ENCODE measurements at regions not wholly inside any gene's neighbourhood (a gene's known extent, or its start where the extent isn't known, plus 50 kb on each side); places are given as distances from the start of the nearest gene placed in this dataset.

- no peak overlapping the region for H3K27ac ChIP-seq (ENCODE audit: low read length)
- no peaks in the 10 kb centered on the region for H3K9me3 ChIP-seq (ENCODE audit: low read length)
- H3K4me2 ChIP-seq (ENCODE audit: low read depth, low read length, poor library complexity, severe bottlenecking) = no peak overlapping the region
- H3K36me3 ChIP-seq (ENCODE audit: insufficient read depth, low read length) = no peaks in the 10 kb centered on the region
- H4K20me1 ChIP-seq (ENCODE audit: insufficient read depth, low read depth, low read length) = no peaks in the 10 kb centered on the region
- H3K79me2 ChIP-seq (ENCODE audit: low read length) = no peaks in the 10 kb centered on the region
- no peak for DNase-seq
- H3K27me3 ChIP-seq (ENCODE audit: low read length) = no peaks in the 10 kb centered on the region
- H2AFZ ChIP-seq (ENCODE audit: low read length) = no peak overlapping the region
- H3K9ac ChIP-seq (ENCODE audit: low read length) = no peak overlapping the region
- H3K9me2 ChIP-seq (replicated peaks; ENCODE audit: insufficient read depth, low read length) = no peaks in the 10 kb centered on the region
- H3K4me3 ChIP-seq (ENCODE audit: low read length) = no peak overlapping the region
- H3K4me1 ChIP-seq (ENCODE audit: low read length) = no peaks in the 10 kb centered on the region
Measured at GRCh38 chr11:19409307-19409706, 168.6 kb upstream of the E2F8 start.

DNA sequence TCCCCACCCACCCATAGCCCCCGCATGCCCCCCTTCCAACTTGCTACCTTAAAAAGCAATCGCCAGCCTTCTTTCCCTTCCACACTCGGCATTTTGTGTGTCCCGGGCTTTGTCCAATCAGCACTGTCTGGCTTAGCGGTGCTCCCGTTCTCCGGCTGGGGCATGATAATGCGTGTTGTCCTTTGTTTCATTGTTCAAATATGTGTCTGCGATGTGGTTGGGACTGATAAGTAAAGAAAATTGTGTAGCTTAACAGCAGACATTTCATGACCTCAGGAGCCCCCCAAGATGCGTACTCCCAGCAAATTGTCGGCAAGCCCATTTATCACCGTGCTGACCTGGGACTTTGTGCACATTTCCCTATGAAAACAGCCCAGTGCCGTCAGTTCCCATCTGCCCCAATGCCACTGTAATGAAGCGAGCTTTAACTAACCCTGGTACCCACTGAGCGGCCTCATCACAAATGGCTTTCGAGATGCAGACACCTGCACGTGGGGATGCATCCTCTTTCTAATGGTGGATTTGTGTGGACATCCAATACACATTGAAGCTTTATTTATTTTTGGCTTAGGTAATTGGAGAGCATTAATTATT lies 167.0 kb upstream of the E2F8 start:
- Histone ChIP-seq H3K9me3 (ENCODE audit: low read length) (no peaks in the 10 kb centered on the region), H3K27ac (ENCODE audit: low read length) (no peak overlapping the region), H3K9me2 (replicated peaks; ENCODE audit: insufficient read depth, low read length) (no peaks in the 10 kb centered on the region), H3K79me2 (ENCODE audit: low read length) (no peaks in the 10 kb centered on the region), H3K4me1 (ENCODE audit: low read length) (no peaks in the 10 kb centered on the region), H3K4me2 (ENCODE audit: low read depth, low read length, poor library complexity, severe bottlenecking) (no peak overlapping the region), H3K36me3 (ENCODE audit: insufficient read depth, low read length) (no peaks in the 10 kb centered on the region), H3K4me3 (ENCODE audit: low read length) (no peak overlapping the region), H2AFZ (ENCODE audit: low read length) (no peak overlapping the region), H4K20me1 (ENCODE audit: insufficient read depth, low read depth, low read length) (no peaks in the 10 kb centered on the region), H3K27me3 (ENCODE audit: low read length) (no peaks in the 10 kb centered on the region), H3K9ac (ENCODE audit: low read length) (no peak overlapping the region)
- no peak for DNase-seq

GRCh38 chr11:19405966-19406365 lies 165.2 kb upstream of the E2F8 start:
- no peak overlapping the region for H2AFZ ChIP-seq (ENCODE audit: low read length)
- H4K20me1 ChIP-seq (ENCODE audit: insufficient read depth, low read depth, low read length) = no peaks in the 10 kb centered on the region
- DNase-seq = no peak
- no peaks in the 10 kb centered on the region for H3K4me1 ChIP-seq (ENCODE audit: low read length)
- H3K79me2 ChIP-seq (ENCODE audit: low read length) = no peaks in the 10 kb centered on the region
- H3K36me3 ChIP-seq (ENCODE audit: insufficient read depth, low read length) = no peaks in the 10 kb centered on the region
- H3K4me2 ChIP-seq (ENCODE audit: low read depth, low read length, poor library complexity, severe bottlenecking) = no peak overlapping the region
- H3K9me2 ChIP-seq (replicated peaks; ENCODE audit: insufficient read depth, low read length) = no peaks in the 10 kb centered on the region
- H3K9ac ChIP-seq (ENCODE audit: low read length) = no peak overlapping the region
- no peak overlapping the region for H3K27ac ChIP-seq (ENCODE audit: low read length)
- no peaks in the 10 kb centered on the region for H3K9me3 ChIP-seq (ENCODE audit: low read length)
- no peak overlapping the region for H3K4me3 ChIP-seq (ENCODE audit: low read length)
- no peaks in the 10 kb centered on the region for H3K27me3 ChIP-seq (ENCODE audit: low read length)

GRCh38 chr11:19404787-19405186 lies 164.0 kb upstream of the E2F8 start:
- no peaks in the 10 kb centered on the region for H4K20me1 ChIP-seq (ENCODE audit: insufficient read depth, low read depth, low read length)
- no peak for DNase-seq

GRCh38 chr11:19403196-19403895 lies 162.6 kb upstream of the E2F8 start:
- Histone ChIP-seq H3K9me2 (replicated peaks; ENCODE audit: insufficient read depth, low read length) (no peaks in the 10 kb centered on the region), H3K36me3 (ENCODE audit: insufficient read depth, low read length) (no peaks in the 10 kb centered on the region), H4K20me1 (ENCODE audit: insufficient read depth, low read depth, low read length) (no peaks in the 10 kb centered on the region), H3K4me3 (ENCODE audit: low read length) (no peak overlapping the region), H3K4me1 (ENCODE audit: low read length) (no peaks in the 10 kb centered on the region), H2AFZ (ENCODE audit: low read length) (no peak overlapping the region), H3K9ac (ENCODE audit: low read length) (no peak overlapping the region), H3K4me2 (ENCODE audit: low read depth, low read length, poor library complexity, severe bottlenecking) (no peak overlapping the region), H3K9me3 (ENCODE audit: low read length) (no peaks in the 10 kb centered on the region), H3K27me3 (ENCODE audit: low read length) (no peaks in the 10 kb centered on the region), H3K79me2 (ENCODE audit: low read length) (no peaks in the 10 kb centered on the region), H3K27ac (ENCODE audit: low read length) (no peak overlapping the region)
- no peak for DNase-seq

More at GRCh38 chr11:19404787-19405186, 164.0 kb upstream of the E2F8 start:
- Histone ChIP-seq H3K27ac (ENCODE audit: low read length) (no peak overlapping the region), H3K4me1 (ENCODE audit: low read length) (no peaks in the 10 kb centered on the region), H3K4me2 (ENCODE audit: low read depth, low read length, poor library complexity, severe bottlenecking) (no peak overlapping the region), H3K27me3 (ENCODE audit: low read length) (no peaks in the 10 kb centered on the region), H2AFZ (ENCODE audit: low read length) (no peak overlapping the region), H3K79me2 (ENCODE audit: low read length) (no peaks in the 10 kb centered on the region), H3K36me3 (ENCODE audit: insufficient read depth, low read length) (no peaks in the 10 kb centered on the region), H3K4me3 (ENCODE audit: low read length) (no peak overlapping the region), H3K9ac (ENCODE audit: low read length) (no peak overlapping the region), H3K9me3 (ENCODE audit: low read length) (no peaks in the 10 kb centered on the region), H3K9me2 (replicated peaks; ENCODE audit: insufficient read depth, low read length) (no peaks in the 10 kb centered on the region)

- H3K9ac ChIP-seq (ENCODE audit: low read length) = no peak overlapping the region
- no peaks in the 10 kb centered on the region for H3K9me3 ChIP-seq (ENCODE audit: low read length)
- H4K20me1 ChIP-seq (ENCODE audit: insufficient read depth, low read depth, low read length) = no peaks in the 10 kb centered on the region
- no peaks in the 10 kb centered on the region for H3K9me2 ChIP-seq (replicated peaks; ENCODE audit: insufficient read depth, low read length)
- no peak overlapping the region for H2AFZ ChIP-seq (ENCODE audit: low read length)
- no peak overlapping the region for H3K4me3 ChIP-seq (ENCODE audit: low read length)
- no peak for DNase-seq
- no peaks in the 10 kb centered on the region for H3K36me3 ChIP-seq (ENCODE audit: insufficient read depth, low read length)
- H3K27ac ChIP-seq (ENCODE audit: low read length) = no peak overlapping the region
- H3K79me2 ChIP-seq (ENCODE audit: low read length) = no peaks in the 10 kb centered on the region
- H3K4me1 ChIP-seq (ENCODE audit: low read length) = no peaks in the 10 kb centered on the region
- H3K4me2 ChIP-seq (ENCODE audit: low read depth, low read length, poor library complexity, severe bottlenecking) = no peak overlapping the region
- H3K27me3 ChIP-seq (ENCODE audit: low read length) = no peaks in the 10 kb centered on the region
Measured at GRCh38 chr11:19400296-19400695, 159.6 kb upstream of the E2F8 start.

DNA sequence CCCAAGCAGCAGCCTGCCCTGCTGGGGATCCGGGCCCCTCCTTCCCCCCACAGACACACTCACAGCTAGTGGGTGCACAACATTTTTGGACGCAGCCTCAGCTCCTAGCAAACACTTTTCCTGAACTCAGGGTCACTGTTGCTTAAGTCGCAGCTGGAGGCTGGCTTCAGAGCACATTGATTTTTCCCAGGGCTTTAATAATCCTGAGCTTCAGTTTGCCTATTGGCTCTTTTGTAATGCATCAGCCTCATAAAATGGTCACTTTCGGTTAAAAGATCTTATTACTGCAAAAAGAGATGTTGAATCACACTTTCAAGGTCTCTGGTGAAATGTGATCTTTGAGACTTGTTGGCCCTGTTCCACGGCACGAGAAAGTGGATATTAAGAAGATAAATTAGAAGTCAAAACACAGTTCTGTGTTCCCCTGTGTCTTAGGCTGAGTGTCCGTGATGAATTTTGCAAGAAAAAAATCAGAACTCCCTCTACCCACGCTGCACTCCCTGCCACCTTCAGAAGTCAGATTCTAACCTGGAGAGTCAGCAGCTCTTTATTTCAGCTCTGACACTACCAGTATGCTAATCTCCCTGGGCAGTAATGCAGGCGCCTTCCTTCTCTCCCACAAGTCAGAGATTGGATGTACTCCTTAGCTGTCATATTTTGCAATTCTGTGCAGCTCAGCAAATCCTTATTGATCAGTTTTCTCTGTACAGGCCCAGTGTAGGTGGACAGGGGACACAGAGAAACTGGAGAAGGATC lies 158.2 kb upstream of the E2F8 start:
- no peak overlapping the region for H3K4me2 ChIP-seq (ENCODE audit: low read depth, low read length, poor library complexity, severe bottlenecking)

GRCh38 chr11:19398273-19398672 lies 157.5 kb upstream of the E2F8 start:
- no peak for DNase-seq
- H3K36me3 ChIP-seq (ENCODE audit: insufficient read depth, low read length) = no peaks in the 10 kb centered on the region
- no peaks in the 10 kb centered on the region for H4K20me1 ChIP-seq (ENCODE audit: insufficient read depth, low read depth, low read length)
- no peak overlapping the region for H3K9ac ChIP-seq (ENCODE audit: low read length)
- no peaks in the 10 kb centered on the region for H3K9me3 ChIP-seq (ENCODE audit: low read length)
- H3K4me2 ChIP-seq (ENCODE audit: low read depth, low read length, poor library complexity, severe bottlenecking) = no peak overlapping the region
- H2AFZ ChIP-seq (ENCODE audit: low read length) = no peak overlapping the region
- H3K79me2 ChIP-seq (ENCODE audit: low read length) = no peaks in the 10 kb centered on the region
- H3K4me1 ChIP-seq (ENCODE audit: low read length) = no peaks in the 10 kb centered on the region
- no peaks in the 10 kb centered on the region for H3K9me2 ChIP-seq (replicated peaks; ENCODE audit: insufficient read depth, low read length)
- H3K27ac ChIP-seq (ENCODE audit: low read length) = no peak overlapping the region
- H3K27me3 ChIP-seq (ENCODE audit: low read length) = no peaks in the 10 kb centered on the region
- H3K4me3 ChIP-seq (ENCODE audit: low read length) = no peak overlapping the region

More for the DNA sequence above, 158.2 kb upstream of the E2F8 start:
- no peaks in the 10 kb centered on the region for H3K79me2 ChIP-seq (ENCODE audit: low read length)
- no peak overlapping the region for H2AFZ ChIP-seq (ENCODE audit: low read length)
- H3K27ac ChIP-seq (ENCODE audit: low read length) = no peak overlapping the region
- H3K9ac ChIP-seq (ENCODE audit: low read length) = no peak overlapping the region
- no peaks in the 10 kb centered on the region for H3K9me2 ChIP-seq (replicated peaks; ENCODE audit: insufficient read depth, low read length)
- H3K4me3 ChIP-seq (ENCODE audit: low read length) = no peak overlapping the region
- H3K27me3 ChIP-seq (ENCODE audit: low read length) = no peaks in the 10 kb centered on the region
- DNase-seq = no peak
- H3K9me3 ChIP-seq (ENCODE audit: low read length) = no peaks in the 10 kb centered on the region
- no peaks in the 10 kb centered on the region for H3K4me1 ChIP-seq (ENCODE audit: low read length)
- H3K36me3 ChIP-seq (ENCODE audit: insufficient read depth, low read length) = no peaks in the 10 kb centered on the region
- no peaks in the 10 kb centered on the region for H4K20me1 ChIP-seq (ENCODE audit: insufficient read depth, low read depth, low read length)
